22Rv1 (cell line): ENCODE measurements at regions not wholly inside any gene's neighbourhood (a gene's known extent, or its start where the extent isn't known, plus 50 kb on each side); places are given as distances from the start of the nearest gene placed in this dataset.

ENCODE experiments used
- ZFX ChIP-seq: fragments of 450-650 bp; IDR thresholded peaks from 2 replicates; pipeline ENCODE4 v1.6.1; 2017; ENCODE audit warnings: antibody characterized with exemption, borderline replicate concordance
- TF ChIP-seq, protein P1 (sequence below): fragments of 450-650 bp; IDR thresholded peaks from 2 replicates; pipeline ENCODE4 v1.5.1; 2017; ENCODE audit warnings: mild to moderate bottlenecking

DNA sequence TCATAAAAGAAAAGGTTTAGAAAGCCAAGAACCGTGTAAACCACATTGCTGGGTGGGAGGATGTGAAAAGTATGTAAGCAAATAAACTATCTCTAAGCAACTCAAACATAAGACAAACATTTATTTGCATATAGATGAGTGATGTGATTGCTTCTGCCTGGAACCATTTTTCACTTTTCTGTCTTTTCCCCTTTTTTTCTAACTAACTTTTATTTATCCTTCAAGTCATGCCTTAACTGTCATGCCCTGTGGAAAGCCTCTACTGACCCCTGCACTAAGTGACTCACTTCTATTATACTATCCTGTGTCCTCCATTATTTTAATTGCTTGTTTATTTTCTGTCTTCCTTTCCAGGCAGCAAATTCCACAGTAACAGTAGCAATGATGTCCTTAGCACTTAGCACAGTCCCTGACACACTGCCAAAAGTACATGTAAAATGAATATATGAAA, 87.5 kb upstream of the CTAGE1 start:
- TF ChIP-seq, protein P1, sequence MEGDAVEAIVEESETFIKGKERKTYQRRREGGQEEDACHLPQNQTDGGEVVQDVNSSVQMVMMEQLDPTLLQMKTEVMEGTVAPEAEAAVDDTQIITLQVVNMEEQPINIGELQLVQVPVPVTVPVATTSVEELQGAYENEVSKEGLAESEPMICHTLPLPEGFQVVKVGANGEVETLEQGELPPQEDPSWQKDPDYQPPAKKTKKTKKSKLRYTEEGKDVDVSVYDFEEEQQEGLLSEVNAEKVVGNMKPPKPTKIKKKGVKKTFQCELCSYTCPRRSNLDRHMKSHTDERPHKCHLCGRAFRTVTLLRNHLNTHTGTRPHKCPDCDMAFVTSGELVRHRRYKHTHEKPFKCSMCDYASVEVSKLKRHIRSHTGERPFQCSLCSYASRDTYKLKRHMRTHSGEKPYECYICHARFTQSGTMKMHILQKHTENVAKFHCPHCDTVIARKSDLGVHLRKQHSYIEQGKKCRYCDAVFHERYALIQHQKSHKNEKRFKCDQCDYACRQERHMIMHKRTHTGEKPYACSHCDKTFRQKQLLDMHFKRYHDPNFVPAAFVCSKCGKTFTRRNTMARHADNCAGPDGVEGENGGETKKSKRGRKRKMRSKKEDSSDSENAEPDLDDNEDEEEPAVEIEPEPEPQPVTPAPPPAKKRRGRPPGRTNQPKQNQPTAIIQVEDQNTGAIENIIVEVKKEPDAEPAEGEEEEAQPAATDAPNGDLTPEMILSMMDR = no peak
- no peak for TF ChIP-seq ZFX
